Stimulated activated naive CD8-positive, alpha-beta T cell treated with anti-CD3 and anti-CD28 coated beads, Interleukin-15, amount 100 ng/mL, for 72 hours (primary cell): ENCODE measurements at regions not wholly inside any gene's neighbourhood (a gene's known extent, or its start where the extent isn't known, plus 50 kb on each side); places are given as distances from the start of the nearest gene placed in this dataset.

Experiments used
- ATAC-seq: fragments of 150-1000 bp; cut with Tn5 transposase; 2 replicates; pipeline ENCODE4 v1.10.0; 2021; ENCODE audit warnings: mild to moderate bottlenecking, moderate library complexity
- DNase-seq, 2 donors: peaks; one replicate each; pipeline ENCODE4 v3.0.0; 2021 to 2022
- H3K27ac Mint-ChIP-seq, 2 donors: one replicate each; pipeline ENCODE4 v1.8.0; 2022; ENCODE audit warnings: mild to moderate bottlenecking in 2 of 2, mixed read lengths in 2 of 2, moderate library complexity in 2 of 2
- H3K27me3 Mint-ChIP-seq: one replicate; pipeline ENCODE4 v1.8.0; 2022; ENCODE audit warnings: mixed read lengths
- H3K4me1 Mint-ChIP-seq: one replicate; pipeline ENCODE4 v1.8.0; 2022; ENCODE audit warnings: mild to moderate bottlenecking, mixed read lengths
- H3K4me3 Mint-ChIP-seq, 2 donors: one replicate each; pipeline ENCODE4 v1.8.0; 2022; ENCODE audit warnings: mild to moderate bottlenecking in 2 of 2, mixed read lengths in 2 of 2, moderate library complexity in 1 of 2
- H3K9me3 Mint-ChIP-seq, 2 donors: one replicate each; pipeline ENCODE4 v1.8.0; 2022; ENCODE audit warnings: mixed read lengths in 2 of 2

DNA sequence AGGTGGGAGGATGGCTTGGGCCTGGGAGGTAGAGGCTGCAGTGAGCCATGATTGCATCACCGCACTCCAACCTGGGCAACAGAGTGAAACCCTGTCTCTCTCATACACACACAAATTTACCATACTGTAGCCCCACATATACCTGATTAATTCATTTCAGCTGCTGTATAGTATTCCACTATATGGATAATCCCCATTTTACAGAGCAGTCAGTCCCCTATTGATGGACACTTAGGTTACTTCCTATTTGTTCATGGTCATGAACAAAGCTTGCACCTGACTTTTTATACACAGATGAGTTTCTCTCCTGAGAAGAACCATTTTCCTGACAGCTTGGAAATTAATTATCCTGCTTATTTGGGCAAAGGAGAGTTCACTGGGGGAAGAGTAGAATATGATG lies 59.2 kb downstream of the EMX2 start:
- Mint-ChIP-seq H3K4me3 (no peak overlapping the region), H3K9me3 (peaks cover 0 to 8% of the 10 kb centered on the region in 2 donors), H3K4me1 (no peaks in the 10 kb centered on the region), H3K27ac (no peak overlapping the region), H3K27me3 (peaks cover 39% of the 10 kb centered on the region)
- no peak for DNase-seq
- ATAC-seq = no peak

DNA sequence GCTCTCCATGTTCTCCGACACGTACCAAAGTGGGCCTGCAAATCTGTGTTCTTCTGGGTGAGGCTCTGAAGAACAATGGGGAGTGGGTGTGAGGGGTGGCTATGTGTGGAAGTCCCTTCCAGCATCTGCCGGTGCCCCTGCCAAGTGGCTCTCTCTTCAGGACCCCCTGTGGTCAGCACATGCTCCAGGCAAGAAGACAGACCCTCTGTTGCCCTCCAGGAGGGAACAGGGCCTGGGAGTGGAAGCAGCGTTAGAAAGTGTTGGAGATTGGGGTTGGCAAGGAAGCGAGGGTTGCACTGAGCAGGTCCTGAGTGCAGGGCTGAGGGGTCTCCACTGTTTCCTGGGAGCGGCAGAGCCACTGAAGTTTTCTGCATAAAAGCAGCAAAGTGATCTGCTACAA lies 60.5 kb downstream of the EMX2 start:
- no peaks in the 10 kb centered on the region for H3K4me1 Mint-ChIP-seq
- peaks cover 39% of the 10 kb centered on the region for H3K27me3 Mint-ChIP-seq
- DNase-seq (no peak), ATAC-seq (no peak)
- peak overlapping the region in 1 of 2 donors; percentile 72 for H3K27ac Mint-ChIP-seq
- H3K9me3 Mint-ChIP-seq = peaks cover 0 to 8% of the 10 kb centered on the region in 2 donors
- H3K4me3 Mint-ChIP-seq = no peak overlapping the region

DNA sequence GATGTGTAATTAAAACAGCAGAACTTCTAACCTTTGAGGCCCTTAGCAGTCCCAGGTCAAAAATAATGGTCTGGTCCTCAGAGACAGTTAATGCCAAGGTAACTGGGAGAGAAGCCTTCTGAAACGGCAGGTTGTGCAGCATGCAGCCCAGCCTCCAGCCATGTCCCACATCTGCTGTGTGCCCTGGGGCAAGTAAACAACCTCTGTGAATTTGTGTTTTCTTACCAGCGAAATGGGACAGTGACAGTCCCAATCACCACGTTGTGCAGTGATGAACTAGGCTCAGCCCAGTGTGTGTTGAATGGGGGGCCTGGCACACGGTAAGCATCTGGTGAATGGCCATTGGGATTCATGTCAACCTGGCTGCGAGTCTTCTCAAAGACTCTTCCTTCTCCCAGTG lies 61.2 kb downstream of the EMX2 start:
- ATAC-seq = no peak
- H3K27me3 Mint-ChIP-seq = peaks cover 39% of the 10 kb centered on the region
- H3K4me1 Mint-ChIP-seq = no peaks in the 10 kb centered on the region
- DNase-seq = no peak
- H3K27ac Mint-ChIP-seq = no peak overlapping the region
- H3K9me3 Mint-ChIP-seq = peaks cover 0 to 8% of the 10 kb centered on the region in 2 donors
- H3K4me3 Mint-ChIP-seq = no peak overlapping the region

DNA sequence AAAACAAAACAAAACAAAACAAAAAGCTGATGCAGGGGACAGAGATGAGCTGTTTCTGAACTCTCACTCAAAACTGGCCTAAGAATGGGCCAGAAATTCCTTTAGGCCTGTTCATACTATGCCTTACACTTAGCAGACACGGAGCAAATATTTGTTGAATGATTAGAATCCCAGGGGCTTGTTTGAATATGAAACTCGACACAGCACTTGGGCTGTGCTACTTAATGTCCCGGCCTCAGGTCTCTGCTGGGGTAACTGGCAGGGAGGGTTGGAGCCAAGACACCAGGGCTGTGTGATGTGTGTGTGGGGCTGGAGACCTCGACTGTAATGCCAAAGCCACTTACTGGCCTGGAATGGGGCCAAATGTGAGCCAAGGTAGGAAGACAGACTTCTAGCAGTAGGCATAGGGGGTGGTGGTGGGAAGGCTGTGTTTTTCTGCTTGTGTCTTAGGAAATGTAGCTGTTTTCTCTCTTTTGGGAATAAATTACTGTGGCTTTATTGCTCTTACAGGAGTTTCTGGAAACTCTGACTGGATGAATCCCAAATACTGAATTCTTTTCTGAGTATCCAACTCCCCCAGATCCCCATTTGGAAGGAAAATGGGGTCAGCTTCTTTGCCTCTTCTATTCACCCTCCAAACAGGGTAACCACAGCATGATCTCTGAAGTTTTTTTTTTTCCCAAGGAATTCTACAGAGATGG lies 66.7 kb downstream of the EMX2 start:
- Mint-ChIP-seq H3K4me1 (no peaks in the 10 kb centered on the region), H3K9me3 (peaks cover 0 to 7% of the 10 kb centered on the region in 2 donors), H3K27ac (no peak overlapping the region), H3K27me3 (peaks cover 30% of the 10 kb centered on the region), H3K4me3 (no peak overlapping the region)
- ATAC-seq (no peak), DNase-seq (no peak)

DNA sequence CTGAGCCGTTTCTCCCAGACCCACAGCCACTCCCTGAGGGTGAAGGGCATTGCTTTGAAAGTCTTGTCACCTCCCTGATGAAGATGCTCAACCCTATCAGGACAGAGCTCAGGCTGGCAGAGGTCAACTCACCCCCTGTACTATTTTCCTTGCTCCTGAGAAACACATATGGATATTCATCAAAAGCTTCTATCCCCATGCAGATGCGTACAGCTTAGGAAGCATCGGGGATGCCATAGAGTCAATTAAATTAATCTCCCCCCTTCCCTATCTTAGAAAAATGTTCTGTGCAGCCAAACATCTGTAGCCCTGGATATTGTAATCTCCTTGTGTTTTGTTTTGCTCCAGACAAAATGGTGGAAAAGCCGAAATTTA lies 67.2 kb downstream of the EMX2 start:
- Mint-ChIP-seq H3K4me1 (no peaks in the 10 kb centered on the region), H3K27me3 (peaks cover 24% of the 10 kb centered on the region), H3K27ac (no peak overlapping the region), H3K9me3 (peaks cover 0 to 2% of the 10 kb centered on the region in 2 donors), H3K4me3 (no peak overlapping the region)
- DNase-seq (no peak), ATAC-seq (no peak)

DNA sequence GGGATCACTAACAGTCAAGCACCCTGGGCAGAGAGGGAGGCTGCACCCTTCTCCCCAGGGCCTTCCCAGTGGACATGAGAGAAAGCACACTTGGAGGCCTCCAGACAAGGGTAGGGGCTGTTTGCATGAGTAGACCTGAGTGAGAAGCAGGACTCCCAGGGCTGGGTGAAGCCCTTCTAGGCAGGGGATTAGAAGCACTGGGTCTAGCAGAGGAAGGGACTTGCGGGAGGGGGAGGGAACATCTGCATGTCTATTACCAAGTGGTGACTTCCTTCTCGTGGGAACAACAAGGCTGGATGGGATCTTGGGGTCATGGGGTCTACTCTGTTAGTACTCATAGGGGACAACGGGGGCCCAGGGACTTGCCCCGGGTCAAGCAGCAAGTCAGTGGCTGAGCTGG lies 67.8 kb downstream of the EMX2 start:
- H3K9me3 Mint-ChIP-seq = no peaks in the 10 kb centered on the region
- ATAC-seq (no peak), DNase-seq (no peak)
- no peak overlapping the region for H3K4me3 Mint-ChIP-seq
- H3K4me1 Mint-ChIP-seq = no peaks in the 10 kb centered on the region
- peaks cover 23% of the 10 kb centered on the region for H3K27me3 Mint-ChIP-seq
- H3K27ac Mint-ChIP-seq = no peak overlapping the region

DNA sequence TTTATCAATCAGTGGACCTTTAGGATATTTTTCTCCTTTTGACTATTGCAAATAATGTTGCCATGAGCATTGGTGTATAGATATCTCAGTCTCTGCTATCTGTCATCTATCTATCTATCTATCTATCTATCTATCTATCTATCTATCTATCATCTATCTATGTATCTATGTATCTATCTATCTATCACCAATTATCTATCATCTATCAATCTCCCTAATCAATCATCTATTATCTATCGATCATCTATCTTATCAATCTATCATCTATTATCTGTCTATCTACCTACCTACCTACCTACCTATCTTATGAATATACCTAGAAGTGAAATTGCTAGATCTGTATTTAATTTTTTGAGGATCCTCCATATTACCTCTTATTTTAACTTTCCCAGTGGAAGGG lies 69.6 kb downstream of the EMX2 start:
- H3K27ac Mint-ChIP-seq = peak overlapping the region; percentile 14 to 64
- H3K4me3 Mint-ChIP-seq = no peak overlapping the region
- peaks cover 33% of the 10 kb centered on the region for H3K27me3 Mint-ChIP-seq
- no peaks in the 10 kb centered on the region for H3K9me3 Mint-ChIP-seq
- no peak for ATAC-seq
- no peaks in the 10 kb centered on the region for H3K4me1 Mint-ChIP-seq
- DNase-seq = no peak

DNA sequence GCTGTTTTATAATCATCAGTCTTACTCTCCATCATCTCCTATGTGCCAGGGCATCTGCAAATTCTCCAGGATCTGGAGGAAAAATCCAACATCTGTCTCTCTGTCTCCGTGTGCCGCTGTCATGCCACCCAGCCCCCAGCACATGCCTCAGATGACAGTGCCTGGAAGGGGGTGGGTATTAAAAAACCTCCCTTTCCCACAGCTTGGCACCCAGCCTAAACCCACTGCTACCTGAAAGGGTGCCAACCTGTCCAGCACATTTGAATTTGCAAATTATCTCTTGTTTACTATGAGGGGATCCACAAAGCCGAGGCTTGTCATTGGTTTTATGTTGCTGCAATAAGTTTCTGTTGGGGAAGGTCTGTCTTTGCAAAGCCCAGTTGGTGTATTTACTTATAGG lies 73.1 kb downstream of the EMX2 start:
- Mint-ChIP-seq H3K4me1 (no peaks in the 10 kb centered on the region), H3K27me3 (peaks cover 45% of the 10 kb centered on the region), H3K4me3 (no peak overlapping the region), H3K9me3 (no peaks in the 10 kb centered on the region), H3K27ac (no peak overlapping the region)
- ATAC-seq (no peak), DNase-seq (no peak)

DNA sequence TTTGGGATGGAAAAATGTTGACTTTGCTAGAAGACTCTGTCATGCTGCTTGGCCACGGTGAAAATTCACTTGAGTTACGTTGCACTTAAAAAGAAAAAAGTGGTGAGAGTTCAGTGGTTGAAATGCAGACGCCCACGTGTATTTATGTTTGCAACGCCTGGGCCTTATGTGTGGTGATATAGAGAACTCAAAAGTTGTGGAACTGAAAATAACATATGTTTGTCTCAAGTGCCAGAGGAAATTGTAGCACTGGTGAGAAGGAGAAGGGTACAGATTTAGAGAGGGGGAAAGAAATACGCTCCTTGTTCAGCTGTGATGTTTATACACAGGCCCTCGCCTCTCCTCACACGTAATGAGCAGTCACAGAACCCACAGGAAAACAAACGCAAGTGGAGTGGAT lies 73.6 kb downstream of the EMX2 start:
- no peak overlapping the region for H3K27ac Mint-ChIP-seq
- no peaks in the 10 kb centered on the region for H3K9me3 Mint-ChIP-seq
- no peaks in the 10 kb centered on the region for H3K4me1 Mint-ChIP-seq
- H3K27me3 Mint-ChIP-seq = peaks cover 47% of the 10 kb centered on the region
- no peak overlapping the region for H3K4me3 Mint-ChIP-seq
- ATAC-seq (no peak), DNase-seq (no peak)

DNA sequence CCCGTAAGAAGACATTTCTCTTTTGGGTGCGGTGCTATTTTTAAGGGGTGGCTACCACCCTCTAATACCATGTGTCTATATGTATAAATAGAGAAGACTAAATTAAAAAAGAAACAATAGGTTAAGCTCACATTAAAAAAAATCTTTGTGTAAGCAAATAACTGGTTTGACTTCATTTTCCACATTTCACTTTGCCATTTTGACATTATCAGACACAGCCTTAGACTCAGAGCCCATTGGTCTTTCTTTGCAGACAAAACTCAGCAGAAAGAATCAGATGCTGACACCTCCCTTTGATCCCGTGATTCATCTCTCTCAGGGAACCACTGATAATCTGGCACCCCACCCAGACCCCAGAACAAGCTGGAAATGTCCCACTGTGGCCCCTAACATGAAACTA lies 74.5 kb downstream of the EMX2 start:
- no peaks in the 10 kb centered on the region for H3K4me1 Mint-ChIP-seq
- H3K9me3 Mint-ChIP-seq = no peaks in the 10 kb centered on the region
- no peak for ATAC-seq
- no peak for DNase-seq
- H3K4me3 Mint-ChIP-seq = no peak overlapping the region
- H3K27me3 Mint-ChIP-seq = peaks cover 47% of the 10 kb centered on the region
- no peak overlapping the region for H3K27ac Mint-ChIP-seq

DNA sequence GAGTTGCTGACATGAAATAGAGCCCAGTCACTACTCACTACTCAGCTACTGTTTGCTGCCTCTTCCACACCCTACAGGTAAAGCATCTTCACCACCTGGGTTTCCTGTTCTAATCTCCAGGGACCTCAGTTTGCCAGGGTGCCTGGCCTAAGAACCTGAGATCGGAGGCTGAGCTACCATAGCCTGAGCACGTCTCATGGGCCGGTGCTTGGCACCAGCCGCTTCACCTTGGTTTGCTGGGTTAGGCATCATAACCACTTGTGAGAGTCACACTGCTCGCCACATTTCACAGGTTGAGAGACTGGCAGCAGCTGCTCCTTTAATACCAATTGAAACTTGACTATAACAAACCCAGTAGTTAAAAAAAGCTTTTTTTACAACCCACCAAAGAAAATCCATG lies 75.1 kb downstream of the EMX2 start:
- no peaks in the 10 kb centered on the region for H3K9me3 Mint-ChIP-seq
- DNase-seq (no peak), ATAC-seq (no peak)
- peaks cover 52% of the 10 kb centered on the region for H3K27me3 Mint-ChIP-seq
- H3K4me1 Mint-ChIP-seq = no peaks in the 10 kb centered on the region
- no peak overlapping the region for H3K4me3 Mint-ChIP-seq
- no peak overlapping the region for H3K27ac Mint-ChIP-seq

DNA sequence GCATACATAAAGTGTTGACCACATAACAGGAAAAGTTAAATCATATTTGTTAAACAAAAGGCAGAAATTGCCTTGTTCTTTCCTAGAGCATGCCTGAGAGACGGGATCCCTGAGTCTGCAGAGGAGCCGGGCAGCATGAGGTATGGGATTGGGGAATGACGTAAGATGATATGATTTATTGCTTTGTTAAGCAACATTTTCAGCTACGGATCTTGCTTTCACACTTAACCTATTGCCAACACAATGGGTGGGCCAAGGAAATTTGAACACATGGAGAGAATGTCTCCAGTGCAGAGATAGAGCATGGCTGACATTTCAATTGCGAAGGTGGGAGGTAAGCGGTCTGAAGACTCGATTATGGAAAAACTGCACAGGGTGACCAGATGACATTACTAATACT lies 76.7 kb downstream of the EMX2 start:
- Mint-ChIP-seq H3K27me3 (peaks cover 54% of the 10 kb centered on the region), H3K27ac (no peak overlapping the region), H3K9me3 (no peaks in the 10 kb centered on the region), H3K4me3 (no peak overlapping the region), H3K4me1 (no peaks in the 10 kb centered on the region)
- no peak for ATAC-seq
- DNase-seq = no peak

DNA sequence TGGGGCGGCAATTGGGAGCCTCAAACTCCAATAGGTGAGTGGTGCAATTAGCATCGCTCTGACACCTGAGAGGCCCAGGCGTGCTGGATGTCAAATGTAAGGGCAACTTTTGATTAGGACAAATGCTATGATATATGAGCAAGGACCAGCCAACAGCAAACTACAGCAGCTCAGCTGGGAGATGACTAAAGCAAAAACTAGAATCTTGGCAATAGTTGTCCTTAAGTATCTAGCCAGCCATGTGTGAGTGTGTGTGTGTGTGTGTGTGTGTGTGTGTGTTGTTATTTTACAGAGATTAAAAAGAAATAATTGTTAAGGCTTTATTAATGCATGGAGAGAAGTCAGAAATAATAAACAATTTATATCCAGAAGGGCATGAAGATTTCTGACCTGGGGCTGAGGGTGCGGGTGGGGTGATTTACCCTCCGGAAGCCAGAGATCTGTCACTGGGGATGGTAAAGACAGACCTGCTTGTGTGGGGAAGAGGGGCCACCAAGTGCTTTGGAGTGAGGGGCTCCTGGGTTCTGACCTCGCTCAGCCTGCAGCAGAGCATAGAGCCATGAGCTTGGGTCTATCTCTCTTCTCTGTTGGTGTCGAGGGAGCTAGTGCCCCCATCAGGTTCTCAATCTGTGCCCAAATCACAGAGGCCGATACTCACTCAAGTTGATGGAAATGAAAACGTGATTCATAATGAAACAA lies 77.3 kb downstream of the EMX2 start:
- Mint-ChIP-seq H3K4me3 (no peak overlapping the region), H3K27ac (no peak overlapping the region), H3K4me1 (no peaks in the 10 kb centered on the region), H3K9me3 (no peaks in the 10 kb centered on the region), H3K27me3 (peaks cover 54% of the 10 kb centered on the region)
- DNase-seq (no peak), ATAC-seq (no peak)

DNA sequence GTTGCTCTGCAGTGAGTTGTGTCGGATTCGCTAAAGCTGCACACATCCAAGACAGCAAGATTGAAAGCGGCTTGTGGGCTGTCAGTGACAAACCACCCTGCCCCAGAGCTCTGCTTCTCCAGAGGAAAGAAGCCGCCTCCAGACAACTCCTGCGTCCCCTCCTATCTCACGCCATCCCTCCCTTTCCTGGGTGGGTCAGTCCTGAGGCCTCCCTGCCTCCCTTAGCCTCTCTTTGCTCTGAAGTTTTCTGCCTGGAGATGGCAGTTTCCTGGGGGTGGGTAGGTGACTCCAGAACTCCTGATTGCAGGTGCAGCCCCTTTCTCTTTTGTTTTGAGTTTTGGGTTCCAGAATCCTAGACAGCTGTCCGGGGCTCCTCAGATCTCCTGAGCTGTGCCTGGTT lies 78.7 kb downstream of the EMX2 start:
- no peak overlapping the region for H3K4me3 Mint-ChIP-seq
- H3K9me3 Mint-ChIP-seq = no peaks in the 10 kb centered on the region
- no peaks in the 10 kb centered on the region for H3K4me1 Mint-ChIP-seq
- no peak for DNase-seq
- ATAC-seq = no peak
- H3K27me3 Mint-ChIP-seq = peaks cover 45% of the 10 kb centered on the region
- H3K27ac Mint-ChIP-seq = no peak overlapping the region

DNA sequence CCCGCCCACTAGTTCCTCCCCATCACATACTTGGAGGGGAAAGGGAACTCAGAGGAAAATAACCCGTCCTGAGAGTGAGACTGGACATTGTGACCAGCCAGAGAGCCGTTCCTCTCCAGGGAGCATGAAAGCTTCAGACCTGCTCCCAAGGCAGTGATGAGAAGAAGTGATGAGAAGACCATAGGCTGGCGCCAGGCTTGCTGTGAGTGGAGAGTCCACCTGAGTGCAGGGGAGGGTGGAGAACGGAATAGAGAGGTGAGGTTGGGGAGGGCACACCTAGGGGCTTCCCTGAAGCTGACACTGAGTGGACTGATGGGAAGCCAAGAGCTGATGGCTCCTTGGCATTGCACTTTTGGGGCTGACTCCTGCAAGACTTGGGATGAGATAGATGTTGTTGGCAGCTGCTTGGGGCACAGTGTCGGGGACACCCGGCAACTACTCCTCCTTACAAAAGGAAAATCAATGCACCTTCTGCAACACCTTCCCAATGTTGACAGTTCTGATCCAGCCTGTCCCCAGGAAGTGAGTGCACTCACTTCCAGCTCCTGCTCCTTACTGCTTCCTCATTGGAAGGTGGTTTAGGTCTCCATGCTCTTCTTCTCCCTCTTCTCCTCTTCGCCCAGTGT lies 79.4 kb downstream of the EMX2 start:
- no peak overlapping the region for H3K4me3 Mint-ChIP-seq
- H3K4me1 Mint-ChIP-seq = no peaks in the 10 kb centered on the region
- no peak for DNase-seq
- peak overlapping the region in 1 of 2 donors; percentile 44 for H3K27ac Mint-ChIP-seq
- H3K9me3 Mint-ChIP-seq = no peaks in the 10 kb centered on the region
- peaks cover 44% of the 10 kb centered on the region for H3K27me3 Mint-ChIP-seq
- no peak for ATAC-seq

DNA sequence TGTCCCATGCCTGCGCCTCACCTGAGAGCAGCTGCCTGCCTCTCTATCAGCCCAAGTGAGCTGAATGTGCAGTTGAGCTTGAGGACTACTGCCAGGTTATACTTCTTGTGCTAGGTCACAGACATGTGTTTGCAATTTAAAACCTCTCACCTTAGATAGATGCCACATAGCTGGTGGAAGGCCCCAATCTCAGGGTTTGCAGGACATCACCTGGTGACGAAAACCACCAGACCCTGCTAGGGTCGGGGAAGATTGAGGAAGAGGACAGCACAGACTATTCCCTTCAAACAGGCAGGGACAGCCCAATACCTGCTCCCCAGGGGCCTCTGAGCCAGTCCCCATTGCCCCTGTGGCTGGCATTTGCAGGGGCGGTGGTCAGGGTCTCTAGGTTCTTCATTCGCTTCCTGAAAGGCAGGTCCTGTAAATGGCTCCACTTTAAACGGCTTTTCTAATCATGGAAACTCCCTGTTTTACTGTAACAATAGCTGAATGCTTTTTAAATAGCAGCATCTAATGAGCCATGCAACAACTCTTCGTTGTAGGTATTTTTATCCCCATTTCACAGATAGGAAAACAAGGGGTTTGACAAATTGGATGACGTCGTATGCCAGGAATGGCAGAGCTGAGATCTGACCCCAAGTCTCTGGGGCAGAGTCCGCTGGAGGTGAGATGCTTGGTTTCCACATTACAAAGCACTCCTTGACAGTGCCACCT lies 80.1 kb downstream of the EMX2 start:
- no peak for ATAC-seq
- peaks cover 44% of the 10 kb centered on the region for H3K27me3 Mint-ChIP-seq
- no peak for DNase-seq
- no peak overlapping the region for H3K4me3 Mint-ChIP-seq
- no peaks in the 10 kb centered on the region for H3K4me1 Mint-ChIP-seq
- H3K9me3 Mint-ChIP-seq = no peaks in the 10 kb centered on the region
- no peak overlapping the region for H3K27ac Mint-ChIP-seq
